GM12874 (cell line): ENCODE measurements at regions not wholly inside any gene's neighbourhood (a gene's known extent, or its start where the extent isn't known, plus 50 kb on each side); places are given as distances from the start of the nearest gene placed in this dataset.
A peak's percentile ranks its signal among the peaks of the same experiment; 100 is the strongest.

Source experiments
- CTCF ChIP-seq: IDR thresholded peaks from 2 replicates; pipeline ENCODE4 v1.5.1; 2011; ENCODE audit warnings: low read depth, mild to moderate bottlenecking, control low read depth, low read length, moderate library complexity; ENCODE audit not compliant: insufficient read depth

GRCh38 chr13:38415233-38415632 is 65.6 kb downstream of the UFM1 start:
- no peak for TF ChIP-seq CTCF

- TF ChIP-seq CTCF = no peak
These were observed 67.6 kb downstream of the UFM1 start for GRCh38 chr13:38417241-38417640.

GRCh38 chr13:38417727-38418126 is 68.1 kb downstream of the UFM1 start:
- TF ChIP-seq CTCF = peak; percentile 42; the same call in 1 of the 2 replicates

- TF ChIP-seq CTCF = no peak
These were observed 68.6 kb downstream of the UFM1 start for GRCh38 chr13:38418286-38418685.

- TF ChIP-seq CTCF = no peak
These were observed 69.7 kb downstream of the UFM1 start for GRCh38 chr13:38419312-38419873.

GRCh38 chr13:38421590-38422560 is 72.2 kb downstream of the UFM1 start:
- TF ChIP-seq CTCF = no peak

GRCh38 chr13:38429916-38430315 is 80.3 kb downstream of the UFM1 start:
- no peak for TF ChIP-seq CTCF
